ENCODE measurements at regions not wholly inside any gene's neighbourhood (a gene's known extent, or its start where the extent isn't known, plus 50 kb on each side); places are given as distances from the start of the nearest gene placed in this dataset.

DNA sequence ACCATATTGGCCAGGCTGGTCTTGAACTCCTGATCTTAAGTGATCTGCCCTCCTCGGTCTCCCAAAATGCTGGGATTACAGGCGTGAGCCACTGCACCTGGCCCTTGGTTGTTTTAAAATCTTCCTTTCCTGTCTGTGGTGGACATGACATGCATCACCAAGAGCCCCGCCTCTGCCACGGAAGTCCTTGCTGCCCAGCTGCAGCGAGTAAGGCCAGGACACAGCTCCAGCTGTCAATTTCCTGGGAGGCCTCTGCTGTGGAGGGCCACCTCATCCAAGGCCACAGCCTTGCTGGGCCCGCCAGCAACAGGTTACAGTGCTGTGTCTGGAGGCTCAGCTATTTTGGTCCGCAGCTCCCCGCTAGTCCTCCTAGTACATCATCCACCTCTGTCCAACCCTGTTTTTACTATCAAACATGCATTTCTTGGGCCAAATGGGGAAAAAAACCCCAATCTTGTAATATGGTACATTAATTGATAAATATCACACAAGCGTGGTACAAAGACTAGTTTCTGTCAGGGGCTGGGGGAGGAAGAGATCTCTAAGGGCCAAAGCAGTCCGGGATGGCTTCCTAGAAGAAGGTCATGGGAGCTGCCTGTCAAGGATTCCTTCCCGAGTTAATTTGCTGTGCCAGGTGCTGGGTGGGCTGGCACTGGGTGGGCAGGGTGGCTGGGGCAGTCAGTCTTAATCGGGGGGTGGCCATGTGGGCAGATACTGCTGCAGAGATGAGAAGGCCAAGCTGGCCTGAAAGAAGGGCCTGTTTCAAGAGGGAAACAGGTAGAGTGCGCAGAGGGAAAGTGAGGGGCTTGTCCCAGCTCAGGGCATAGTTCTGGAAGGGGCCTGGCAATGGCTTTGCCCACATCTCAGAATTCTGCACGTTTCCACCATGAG, 100.5 kb downstream of the INHBB start:
- H3K27me3 ChIP-seq = no peaks in the 10 kb centered on the region
- 87 to 91% (median 87%) methylated on average over 14 of the region's 14 CpGs for WGBS, 3 donors
- no peaks in the 10 kb centered on the region for H3K9me3 ChIP-seq
- no peaks in the 10 kb centered on the region for H3K36me3 ChIP-seq
- H3K27ac ChIP-seq = no peak overlapping the region
- TF ChIP-seq, protein P1, sequence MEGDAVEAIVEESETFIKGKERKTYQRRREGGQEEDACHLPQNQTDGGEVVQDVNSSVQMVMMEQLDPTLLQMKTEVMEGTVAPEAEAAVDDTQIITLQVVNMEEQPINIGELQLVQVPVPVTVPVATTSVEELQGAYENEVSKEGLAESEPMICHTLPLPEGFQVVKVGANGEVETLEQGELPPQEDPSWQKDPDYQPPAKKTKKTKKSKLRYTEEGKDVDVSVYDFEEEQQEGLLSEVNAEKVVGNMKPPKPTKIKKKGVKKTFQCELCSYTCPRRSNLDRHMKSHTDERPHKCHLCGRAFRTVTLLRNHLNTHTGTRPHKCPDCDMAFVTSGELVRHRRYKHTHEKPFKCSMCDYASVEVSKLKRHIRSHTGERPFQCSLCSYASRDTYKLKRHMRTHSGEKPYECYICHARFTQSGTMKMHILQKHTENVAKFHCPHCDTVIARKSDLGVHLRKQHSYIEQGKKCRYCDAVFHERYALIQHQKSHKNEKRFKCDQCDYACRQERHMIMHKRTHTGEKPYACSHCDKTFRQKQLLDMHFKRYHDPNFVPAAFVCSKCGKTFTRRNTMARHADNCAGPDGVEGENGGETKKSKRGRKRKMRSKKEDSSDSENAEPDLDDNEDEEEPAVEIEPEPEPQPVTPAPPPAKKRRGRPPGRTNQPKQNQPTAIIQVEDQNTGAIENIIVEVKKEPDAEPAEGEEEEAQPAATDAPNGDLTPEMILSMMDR (IDR thresholded peaks at IDR 0.05) = no peak
- TF ChIP-seq EP300 (IDR thresholded peaks at IDR 0.05) = no peak
- no peak for TF ChIP-seq POLR2A (IDR thresholded peaks at IDR 0.05)
- intact Hi-C loops (cut with DNase I) = no loop called here
- no peak for DNase-seq
- peaks cover 5% of the 10 kb centered on the region for H3K4me1 ChIP-seq (ENCODE audit: insufficient read depth)
- no peak overlapping the region for H3K4me3 ChIP-seq

DNA sequence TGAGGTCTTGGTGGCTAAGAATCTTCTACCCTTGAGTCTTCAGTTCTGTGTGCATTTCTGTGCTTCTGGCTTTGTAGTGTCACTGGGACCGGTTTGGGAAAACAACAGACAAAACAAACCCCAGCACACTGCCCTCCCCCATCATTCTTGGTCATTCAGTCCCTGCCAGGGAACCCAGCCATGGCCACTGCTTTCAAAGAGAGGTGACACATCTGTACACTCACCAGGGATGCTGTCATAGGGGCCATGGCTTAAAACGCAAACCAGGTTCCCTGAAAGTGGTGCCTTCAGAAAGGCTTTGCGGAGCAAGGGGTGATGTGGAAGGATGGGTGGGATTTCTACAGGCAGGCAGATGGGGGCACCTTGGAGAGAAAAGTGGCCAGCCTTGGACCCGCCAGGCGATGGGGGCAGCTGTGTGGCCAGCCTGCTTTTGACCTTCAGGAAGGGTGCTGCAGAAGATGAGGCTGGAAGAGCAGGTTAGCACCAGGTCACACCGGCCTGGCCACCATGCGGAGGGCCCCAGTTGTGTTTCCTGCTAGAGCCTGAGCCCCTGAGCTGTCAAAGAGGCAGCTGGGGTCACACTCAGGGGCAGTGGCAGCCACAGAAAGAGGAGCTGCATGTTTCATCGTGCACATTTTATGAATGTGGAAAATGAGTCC, 101.3 kb downstream of the INHBB start:
- no peaks in the 10 kb centered on the region for H3K27me3 ChIP-seq
- no peaks in the 10 kb centered on the region for H3K9me3 ChIP-seq
- TF ChIP-seq, protein P1 (IDR thresholded peaks at IDR 0.05) = no peak
- TF ChIP-seq POLR2A (IDR thresholded peaks at IDR 0.05) (no peak), EP300 (IDR thresholded peaks at IDR 0.05) (no peak)
- H3K36me3 ChIP-seq = no peaks in the 10 kb centered on the region
- WGBS, 3 donors = 85 to 89% (median 88%) methylated on average over 8 of the region's 8 CpGs
- H3K4me1 ChIP-seq (ENCODE audit: insufficient read depth) = peaks cover 2% of the 10 kb centered on the region
- intact Hi-C loops (cut with DNase I) = no loop called here
- H3K27ac ChIP-seq = no peak overlapping the region
- H3K4me3 ChIP-seq = no peak overlapping the region
- DNase-seq = no peak

DNA sequence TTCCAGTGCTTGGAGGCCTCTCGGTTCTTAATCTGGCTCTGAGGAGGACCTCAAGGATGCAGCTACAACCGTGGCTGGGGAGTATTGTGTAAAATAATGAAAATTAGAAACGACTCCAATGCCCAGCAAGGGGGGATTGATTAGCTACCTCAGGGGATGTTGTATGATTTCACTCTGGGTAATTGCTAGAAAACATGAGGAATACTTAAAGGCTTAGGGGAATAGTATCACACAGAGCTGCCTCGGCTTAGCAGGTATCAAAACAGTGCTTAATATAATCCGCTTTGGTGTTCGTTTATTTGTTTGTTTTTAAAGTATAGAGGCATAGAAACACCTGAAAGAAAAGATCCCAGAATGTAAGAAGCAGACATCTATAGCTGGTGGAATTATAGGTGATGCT, 102.5 kb downstream of the INHBB start:
- Histone ChIP-seq H3K27me3 (no peaks in the 10 kb centered on the region), H3K27ac (no peak overlapping the region), H3K4me3 (no peak overlapping the region), H3K36me3 (no peaks in the 10 kb centered on the region), H3K4me1 (ENCODE audit: insufficient read depth) (no peaks in the 10 kb centered on the region), H3K9me3 (no peaks in the 10 kb centered on the region)
- intact Hi-C loops (cut with DNase I) = no loop called here
- WGBS, 3 donors = 83 to 92% (median 86%) methylated on average over 6 of the region's 6 CpGs
- TF ChIP-seq, protein P1 (IDR thresholded peaks at IDR 0.05) = no peak
- TF ChIP-seq POLR2A (IDR thresholded peaks at IDR 0.05) (no peak), EP300 (IDR thresholded peaks at IDR 0.05) (no peak)
- DNase-seq = no peak

DNA sequence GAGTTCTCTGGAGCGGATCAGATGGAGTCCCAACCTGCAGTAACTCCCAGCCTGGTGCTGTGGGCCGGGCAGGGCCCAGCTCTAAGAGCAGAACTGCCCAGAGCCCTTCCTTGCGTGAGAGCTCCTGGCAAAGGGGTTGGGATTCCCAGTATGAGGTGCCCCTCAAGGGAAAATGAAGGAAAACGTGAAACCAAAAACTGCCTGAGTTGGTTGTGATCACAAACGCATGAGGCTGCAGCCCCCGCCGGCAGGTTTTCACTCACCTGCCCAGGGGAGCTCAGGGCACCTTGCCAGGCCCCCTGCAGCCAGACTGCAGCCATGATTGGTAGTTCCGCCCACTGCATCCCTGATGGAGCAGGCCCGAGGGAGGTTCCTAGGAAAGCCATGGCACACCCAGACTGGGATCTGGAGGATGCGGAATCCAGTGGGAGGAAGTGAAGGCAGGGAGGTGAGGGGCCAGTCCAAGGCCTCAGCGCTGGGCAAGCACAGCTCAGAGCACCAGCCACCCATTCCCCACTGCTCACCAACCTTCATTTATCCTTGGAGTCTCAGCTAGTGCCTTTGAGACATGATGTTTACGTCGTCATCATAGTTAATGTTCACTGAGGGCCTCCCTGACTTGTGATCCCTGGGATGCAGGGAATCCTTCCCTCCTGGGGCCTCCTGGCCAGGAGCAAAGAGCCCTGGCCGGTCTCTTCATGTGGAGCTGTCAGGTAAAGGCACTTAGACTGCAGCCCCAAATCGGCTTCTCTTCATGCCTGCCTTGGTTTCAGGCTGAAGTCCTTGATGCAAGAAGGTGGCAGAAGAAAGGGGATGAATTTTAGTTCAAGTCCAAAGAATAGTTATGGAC, 103.2 kb downstream of the INHBB start:
- Histone ChIP-seq H3K4me1 (ENCODE audit: insufficient read depth) (no peaks in the 10 kb centered on the region), H3K27ac (no peak overlapping the region), H3K9me3 (no peaks in the 10 kb centered on the region), H3K4me3 (no peak overlapping the region), H3K27me3 (no peaks in the 10 kb centered on the region), H3K36me3 (no peaks in the 10 kb centered on the region)
- DNase-seq = peak in 1 of 5 donors; percentile 10
- TF ChIP-seq, protein P1 (IDR thresholded peaks at IDR 0.05) = no peak
- TF ChIP-seq EP300 (IDR thresholded peaks at IDR 0.05) (no peak), POLR2A (IDR thresholded peaks at IDR 0.05) (no peak)
- WGBS, 3 donors = 86 to 95% (median 88%) methylated on average over 14 to 15 of the region's 15 CpGs
- intact Hi-C loops (cut with DNase I) = no loop called here
